Testis (tissue), 2 donors: ENCODE measurements at regions not wholly inside any gene's neighbourhood (a gene's known extent, or its start where the extent isn't known, plus 50 kb on each side); places are given as distances from the start of the nearest gene placed in this dataset.

Experiments used
- DNase-seq: peaks from one replicate; pipeline ENCODE4 v3.0.0-alpha.2; 2019
- H3K27ac ChIP-seq, 2 donors: fragments of 200-600 bp; sonication (generic); one replicate each; pipeline ENCODE4 v1.5.1; 2019
- H3K27me3 ChIP-seq: fragments of 200-600 bp; sonication (generic); one replicate; pipeline ENCODE4 v1.5.1; 2019
- H3K36me3 ChIP-seq: fragments of 200-600 bp; sonication (generic); one replicate; pipeline ENCODE4 v1.5.1; 2017; ENCODE audit warnings: low read depth; ENCODE audit errors: missing control alignments
- H3K4me1 ChIP-seq: fragments of 200-600 bp; sonication (generic); one replicate; pipeline ENCODE4 v1.5.1; 2019
- H3K4me3 ChIP-seq, 2 donors: fragments of 200-600 bp; sonication (generic); one replicate each; pipeline ENCODE4 v1.5.1; 2017 to 2019
- H3K9me3 ChIP-seq: fragments of 200-600 bp; sonication (generic); one replicate; pipeline ENCODE4 v1.5.1; 2017
- CTCF ChIP-seq, 3 experiments: fragments of 450-650 bp in 2 of 3; fragments of 200-600 bp in 1 of 3; sonication (generic) in 1 of 3; IDR thresholded peaks; one replicate each; pipeline ENCODE4 v1.5.1; 2016 to 2019; ENCODE audit warnings: antibody characterized with exemption in 3 of 3, mild to moderate bottlenecking in 2 of 3, moderate library complexity in 1 of 3
- POLR2A ChIP-seq: fragments of 450-650 bp; IDR thresholded peaks from one replicate; pipeline ENCODE4 v1.6.1; 2017; ENCODE audit warnings: antibody characterized with exemption, mild to moderate bottlenecking, moderate library complexity
- WGBS, 2 donors: methylation state at CpG; one replicate each; pipeline ENCODE4 v1.1.5; 2018; 5-methylcytosine and 5-hydroxymethylcytosine counted together
- intact Hi-C: fragments of 100-400 bp; cut with DNase I; formaldehyde crosslinking; loops from one replicate; pipeline ENCODE4 v1.15.1; 2023; ENCODE audit warnings: low total_unique reads

GRCh38 chr15:96413657-96414056 is 83.2 kb downstream of the NR2F2 start:
- 70 to 80% methylated on average over 9 of the region's 9 CpGs for WGBS, 2 donors
- no peak for DNase-seq
- Histone ChIP-seq H3K9me3 (no peaks in the 10 kb centered on the region), H3K4me3 (no peak overlapping the region), H3K27me3 (no peaks in the 10 kb centered on the region), H3K36me3 (no peaks in the 10 kb centered on the region), H3K27ac (no peak overlapping the region), H3K4me1 (peaks cover 9% of the 10 kb centered on the region)
- intact Hi-C loops, result no loop called here
- TF ChIP-seq POLR2A (no peak), CTCF (IDR thresholded peaks at IDR 0.05) (no peak)

- Histone ChIP-seq H3K27ac (no peak overlapping the region), H3K4me1 (peaks cover 4% of the 10 kb centered on the region), H3K4me3 (no peak overlapping the region), H3K36me3 (no peaks in the 10 kb centered on the region), H3K27me3 (no peaks in the 10 kb centered on the region), H3K9me3 (no peaks in the 10 kb centered on the region)
- intact Hi-C loops, result no loop called here
- TF ChIP-seq CTCF (IDR thresholded peaks at IDR 0.05), result no peak
- TF ChIP-seq POLR2A, result no peak
- DNase-seq, result no peak
- 35 to 50% methylated on average over 4 to 8 of the region's 8 CpGs for WGBS, 2 donors
These were observed 84.4 kb downstream of the NR2F2 start for GRCh38 chr15:96414875-96415274.

- H3K36me3 ChIP-seq, result no peaks in the 10 kb centered on the region
- TF ChIP-seq POLR2A, result no peak
- TF ChIP-seq CTCF (IDR thresholded peaks at IDR 0.05), result no peak
- H3K27ac ChIP-seq, result no peak overlapping the region
- H3K27me3 ChIP-seq, result no peaks in the 10 kb centered on the region
- H3K4me1 ChIP-seq, result peaks cover 4% of the 10 kb centered on the region
- 43 to 45% methylated on average over 17 to 21 of the region's 21 CpGs for WGBS, 2 donors
- no peak overlapping the region for H3K4me3 ChIP-seq
- intact Hi-C loops, result no loop called here
- H3K9me3 ChIP-seq, result no peaks in the 10 kb centered on the region
- DNase-seq, result no peak
These were observed 85.2 kb downstream of the NR2F2 start for GRCh38 chr15:96415513-96416217.

GRCh38 chr15:96416218-96416933 is 85.9 kb downstream of the NR2F2 start:
- peak overlapping the region; percentile 32 to 49 for H3K4me3 ChIP-seq
- intact Hi-C loops, result no loop called here
- no peak for TF ChIP-seq CTCF (IDR thresholded peaks at IDR 0.05)
- TF ChIP-seq POLR2A, result no peak
- H3K27me3 ChIP-seq, result no peaks in the 10 kb centered on the region
- 6 to 9% methylated on average over 31 to 54 of the region's 58 CpGs for WGBS, 2 donors
- H3K9me3 ChIP-seq, result no peaks in the 10 kb centered on the region
- H3K27ac ChIP-seq, result no peak overlapping the region
- H3K36me3 ChIP-seq, result no peaks in the 10 kb centered on the region
- H3K4me1 ChIP-seq, result peaks cover 4% of the 10 kb centered on the region
- DNase-seq, result no peak
